ENCODE measurements at regions not wholly inside any gene's neighbourhood (a gene's known extent, or its start where the extent isn't known, plus 50 kb on each side); places are given as distances from the start of the nearest gene placed in this dataset.

DNA sequence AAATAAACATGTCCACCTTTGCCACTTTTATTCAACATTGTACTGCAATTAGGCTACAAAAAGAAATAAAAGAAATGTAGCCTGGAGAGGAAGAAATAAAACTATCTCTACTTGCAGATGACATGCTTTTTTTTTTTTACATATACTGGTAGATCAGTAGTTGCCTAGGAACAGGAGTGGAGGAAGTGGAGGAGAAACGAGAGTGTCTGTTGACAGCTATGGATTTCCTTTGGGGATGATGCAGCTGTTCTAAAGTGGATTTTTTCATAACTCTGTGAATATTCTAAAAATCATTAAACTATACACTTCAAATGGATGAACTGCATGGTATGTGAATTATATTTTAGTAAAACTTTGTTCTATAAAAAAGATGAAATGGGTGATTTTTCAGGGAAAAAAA is 116.4 kb downstream of the ANAPC4 start:
- TF ChIP-seq POLR2A (IDR thresholded peaks at IDR 0.05), result no peak
- TF ChIP-seq, protein P1, sequence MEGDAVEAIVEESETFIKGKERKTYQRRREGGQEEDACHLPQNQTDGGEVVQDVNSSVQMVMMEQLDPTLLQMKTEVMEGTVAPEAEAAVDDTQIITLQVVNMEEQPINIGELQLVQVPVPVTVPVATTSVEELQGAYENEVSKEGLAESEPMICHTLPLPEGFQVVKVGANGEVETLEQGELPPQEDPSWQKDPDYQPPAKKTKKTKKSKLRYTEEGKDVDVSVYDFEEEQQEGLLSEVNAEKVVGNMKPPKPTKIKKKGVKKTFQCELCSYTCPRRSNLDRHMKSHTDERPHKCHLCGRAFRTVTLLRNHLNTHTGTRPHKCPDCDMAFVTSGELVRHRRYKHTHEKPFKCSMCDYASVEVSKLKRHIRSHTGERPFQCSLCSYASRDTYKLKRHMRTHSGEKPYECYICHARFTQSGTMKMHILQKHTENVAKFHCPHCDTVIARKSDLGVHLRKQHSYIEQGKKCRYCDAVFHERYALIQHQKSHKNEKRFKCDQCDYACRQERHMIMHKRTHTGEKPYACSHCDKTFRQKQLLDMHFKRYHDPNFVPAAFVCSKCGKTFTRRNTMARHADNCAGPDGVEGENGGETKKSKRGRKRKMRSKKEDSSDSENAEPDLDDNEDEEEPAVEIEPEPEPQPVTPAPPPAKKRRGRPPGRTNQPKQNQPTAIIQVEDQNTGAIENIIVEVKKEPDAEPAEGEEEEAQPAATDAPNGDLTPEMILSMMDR (IDR thresholded peaks at IDR 0.05), result no peak
